ENCODE measurements at regions not wholly inside any gene's neighbourhood (a gene's known extent, or its start where the extent isn't known, plus 50 kb on each side); places are given as distances from the start of the nearest gene placed in this dataset.

DNA sequence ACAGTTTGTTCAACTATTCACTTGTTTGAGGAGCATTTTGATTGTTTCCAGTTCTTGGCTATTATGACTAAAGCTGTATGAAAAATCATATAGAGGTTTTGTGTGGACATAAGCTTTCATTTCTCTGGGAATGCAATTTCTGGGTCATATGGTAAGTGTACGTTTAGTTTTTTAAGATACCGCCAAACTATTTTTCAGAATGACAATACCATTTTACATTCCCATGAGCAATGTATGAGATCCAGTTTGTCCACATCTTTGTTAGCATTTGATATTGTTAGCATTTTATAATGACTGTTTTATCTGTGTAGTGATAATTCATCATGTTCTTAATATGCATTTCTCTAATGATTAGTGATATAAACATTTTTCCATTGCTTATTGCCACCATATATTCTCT lies 258.7 kb upstream of the CTNNB1 start:
- TF ChIP-seq, protein P1, sequence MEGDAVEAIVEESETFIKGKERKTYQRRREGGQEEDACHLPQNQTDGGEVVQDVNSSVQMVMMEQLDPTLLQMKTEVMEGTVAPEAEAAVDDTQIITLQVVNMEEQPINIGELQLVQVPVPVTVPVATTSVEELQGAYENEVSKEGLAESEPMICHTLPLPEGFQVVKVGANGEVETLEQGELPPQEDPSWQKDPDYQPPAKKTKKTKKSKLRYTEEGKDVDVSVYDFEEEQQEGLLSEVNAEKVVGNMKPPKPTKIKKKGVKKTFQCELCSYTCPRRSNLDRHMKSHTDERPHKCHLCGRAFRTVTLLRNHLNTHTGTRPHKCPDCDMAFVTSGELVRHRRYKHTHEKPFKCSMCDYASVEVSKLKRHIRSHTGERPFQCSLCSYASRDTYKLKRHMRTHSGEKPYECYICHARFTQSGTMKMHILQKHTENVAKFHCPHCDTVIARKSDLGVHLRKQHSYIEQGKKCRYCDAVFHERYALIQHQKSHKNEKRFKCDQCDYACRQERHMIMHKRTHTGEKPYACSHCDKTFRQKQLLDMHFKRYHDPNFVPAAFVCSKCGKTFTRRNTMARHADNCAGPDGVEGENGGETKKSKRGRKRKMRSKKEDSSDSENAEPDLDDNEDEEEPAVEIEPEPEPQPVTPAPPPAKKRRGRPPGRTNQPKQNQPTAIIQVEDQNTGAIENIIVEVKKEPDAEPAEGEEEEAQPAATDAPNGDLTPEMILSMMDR (IDR thresholded peaks at IDR 0.05): no peak
- TF ChIP-seq, protein P2, sequence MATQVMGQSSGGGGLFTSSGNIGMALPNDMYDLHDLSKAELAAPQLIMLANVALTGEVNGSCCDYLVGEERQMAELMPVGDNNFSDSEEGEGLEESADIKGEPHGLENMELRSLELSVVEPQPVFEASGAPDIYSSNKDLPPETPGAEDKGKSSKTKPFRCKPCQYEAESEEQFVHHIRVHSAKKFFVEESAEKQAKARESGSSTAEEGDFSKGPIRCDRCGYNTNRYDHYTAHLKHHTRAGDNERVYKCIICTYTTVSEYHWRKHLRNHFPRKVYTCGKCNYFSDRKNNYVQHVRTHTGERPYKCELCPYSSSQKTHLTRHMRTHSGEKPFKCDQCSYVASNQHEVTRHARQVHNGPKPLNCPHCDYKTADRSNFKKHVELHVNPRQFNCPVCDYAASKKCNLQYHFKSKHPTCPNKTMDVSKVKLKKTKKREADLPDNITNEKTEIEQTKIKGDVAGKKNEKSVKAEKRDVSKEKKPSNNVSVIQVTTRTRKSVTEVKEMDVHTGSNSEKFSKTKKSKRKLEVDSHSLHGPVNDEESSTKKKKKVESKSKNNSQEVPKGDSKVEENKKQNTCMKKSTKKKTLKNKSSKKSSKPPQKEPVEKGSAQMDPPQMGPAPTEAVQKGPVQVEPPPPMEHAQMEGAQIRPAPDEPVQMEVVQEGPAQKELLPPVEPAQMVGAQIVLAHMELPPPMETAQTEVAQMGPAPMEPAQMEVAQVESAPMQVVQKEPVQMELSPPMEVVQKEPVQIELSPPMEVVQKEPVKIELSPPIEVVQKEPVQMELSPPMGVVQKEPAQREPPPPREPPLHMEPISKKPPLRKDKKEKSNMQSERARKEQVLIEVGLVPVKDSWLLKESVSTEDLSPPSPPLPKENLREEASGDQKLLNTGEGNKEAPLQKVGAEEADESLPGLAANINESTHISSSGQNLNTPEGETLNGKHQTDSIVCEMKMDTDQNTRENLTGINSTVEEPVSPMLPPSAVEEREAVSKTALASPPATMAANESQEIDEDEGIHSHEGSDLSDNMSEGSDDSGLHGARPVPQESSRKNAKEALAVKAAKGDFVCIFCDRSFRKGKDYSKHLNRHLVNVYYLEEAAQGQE (IDR thresholded peaks at IDR 0.05; ENCODE audit: insufficient read depth in 1 of 2, low read depth in 2 of 2, low read length in 1 of 2): no peak
- no peak for TF ChIP-seq SIN3A (IDR thresholded peaks at IDR 0.05; ENCODE audit: borderline replicate concordance, insufficient read depth, low read depth, low read length)
